Chondrocyte (in vitro differentiated cells): ENCODE measurements at regions not wholly inside any gene's neighbourhood (a gene's known extent, or its start where the extent isn't known, plus 50 kb on each side); places are given as distances from the start of the nearest gene placed in this dataset.
A peak's percentile ranks its signal among the peaks of the same experiment; 100 is the strongest.
"Not testable (repeated sequence)": the region's sequence is repeated elsewhere in the genome, so short reads cannot be mapped to it uniquely, and the experiment has no call there.

Source experiments
- DNase-seq: peaks from one replicate; pipeline ENCODE4 v3.0.0; 2021; ENCODE audit warnings: mixed read lengths, low spot score
- H3K27ac Mint-ChIP-seq: one replicate; pipeline ENCODE4 v1.8.0; 2021; ENCODE audit warnings: mild to moderate bottlenecking, moderate library complexity, mixed read lengths; ENCODE audit not compliant: unreplicated experiment
- H3K27me3 Mint-ChIP-seq: 2 replicates; pipeline ENCODE4 v1.8.0; 2021; ENCODE audit warnings: low read depth, mixed read lengths
- H3K36me3 Mint-ChIP-seq: 2 replicates; pipeline ENCODE4 v1.8.0; 2021; ENCODE audit warnings: low read depth, mixed read lengths
- H3K4me1 Mint-ChIP-seq: 2 replicates; pipeline ENCODE4 v1.8.0; 2021; ENCODE audit warnings: low read depth, mild to moderate bottlenecking, mixed read lengths
- H3K4me3 Mint-ChIP-seq: one replicate; pipeline ENCODE4 v1.8.0; 2021; ENCODE audit warnings: mild to moderate bottlenecking, moderate library complexity, mixed read lengths; ENCODE audit not compliant: unreplicated experiment
- H3K9me3 Mint-ChIP-seq: 2 replicates; pipeline ENCODE4 v1.8.0; 2021; ENCODE audit warnings: low read depth, mixed read lengths
- TF ChIP-seq, protein P1 (sequence below): fragments of 200-600 bp; sonication (generic); IDR thresholded peaks from 2 replicates; pipeline ENCODE4 v1.5.0; 2021; ENCODE audit warnings: antibody characterized with exemption, mild to moderate bottlenecking, moderate library complexity

DNA sequence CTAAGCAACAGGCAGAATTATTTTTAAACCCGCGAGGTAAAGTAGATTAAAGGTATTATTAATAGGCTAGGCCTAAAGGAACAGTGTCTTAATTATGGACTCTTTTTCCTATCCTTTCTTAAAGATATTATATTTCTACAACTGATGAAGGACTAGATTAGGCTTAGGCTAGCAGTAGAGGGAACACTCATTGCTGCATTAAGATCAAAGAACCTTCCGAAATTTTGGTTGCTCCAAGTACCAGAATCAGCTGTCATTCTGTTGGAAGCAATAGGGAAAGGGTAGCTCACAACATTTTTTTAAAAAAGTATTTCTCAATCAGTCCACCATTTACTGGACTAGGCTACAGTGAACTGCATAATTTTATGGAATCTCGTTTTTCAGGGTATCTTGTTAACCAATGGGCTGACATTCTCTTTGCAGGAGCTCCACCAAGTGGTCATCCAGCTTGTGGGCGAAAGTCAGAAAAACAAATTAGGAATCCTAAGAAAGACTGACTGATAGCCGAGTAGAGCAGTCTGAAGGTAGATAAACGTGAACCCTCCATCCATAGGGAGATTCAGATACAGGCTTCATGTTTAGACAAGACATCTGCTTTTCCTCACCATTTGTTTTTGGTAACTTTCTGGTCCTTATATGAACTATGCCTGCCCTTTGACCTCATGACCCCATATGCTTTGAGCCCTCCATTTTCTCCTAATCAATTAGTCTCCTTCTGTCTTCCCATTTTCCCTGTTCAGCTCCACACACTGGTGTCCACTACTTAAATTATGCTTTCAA, 103.6 kb upstream of the CHD1 start:
- Mint-ChIP-seq H3K4me1 (peaks cover 9% of the 10 kb centered on the region), H3K27ac (peak overlapping the region; percentile 15), H3K36me3 (peaks cover 1% of the 10 kb centered on the region), H3K4me3 (no peak overlapping the region), H3K9me3 (no peaks in the 10 kb centered on the region), H3K27me3 (no peaks in the 10 kb centered on the region)
- no peak for DNase-seq
- TF ChIP-seq, protein P1, sequence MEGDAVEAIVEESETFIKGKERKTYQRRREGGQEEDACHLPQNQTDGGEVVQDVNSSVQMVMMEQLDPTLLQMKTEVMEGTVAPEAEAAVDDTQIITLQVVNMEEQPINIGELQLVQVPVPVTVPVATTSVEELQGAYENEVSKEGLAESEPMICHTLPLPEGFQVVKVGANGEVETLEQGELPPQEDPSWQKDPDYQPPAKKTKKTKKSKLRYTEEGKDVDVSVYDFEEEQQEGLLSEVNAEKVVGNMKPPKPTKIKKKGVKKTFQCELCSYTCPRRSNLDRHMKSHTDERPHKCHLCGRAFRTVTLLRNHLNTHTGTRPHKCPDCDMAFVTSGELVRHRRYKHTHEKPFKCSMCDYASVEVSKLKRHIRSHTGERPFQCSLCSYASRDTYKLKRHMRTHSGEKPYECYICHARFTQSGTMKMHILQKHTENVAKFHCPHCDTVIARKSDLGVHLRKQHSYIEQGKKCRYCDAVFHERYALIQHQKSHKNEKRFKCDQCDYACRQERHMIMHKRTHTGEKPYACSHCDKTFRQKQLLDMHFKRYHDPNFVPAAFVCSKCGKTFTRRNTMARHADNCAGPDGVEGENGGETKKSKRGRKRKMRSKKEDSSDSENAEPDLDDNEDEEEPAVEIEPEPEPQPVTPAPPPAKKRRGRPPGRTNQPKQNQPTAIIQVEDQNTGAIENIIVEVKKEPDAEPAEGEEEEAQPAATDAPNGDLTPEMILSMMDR: peak; percentile 92

DNA sequence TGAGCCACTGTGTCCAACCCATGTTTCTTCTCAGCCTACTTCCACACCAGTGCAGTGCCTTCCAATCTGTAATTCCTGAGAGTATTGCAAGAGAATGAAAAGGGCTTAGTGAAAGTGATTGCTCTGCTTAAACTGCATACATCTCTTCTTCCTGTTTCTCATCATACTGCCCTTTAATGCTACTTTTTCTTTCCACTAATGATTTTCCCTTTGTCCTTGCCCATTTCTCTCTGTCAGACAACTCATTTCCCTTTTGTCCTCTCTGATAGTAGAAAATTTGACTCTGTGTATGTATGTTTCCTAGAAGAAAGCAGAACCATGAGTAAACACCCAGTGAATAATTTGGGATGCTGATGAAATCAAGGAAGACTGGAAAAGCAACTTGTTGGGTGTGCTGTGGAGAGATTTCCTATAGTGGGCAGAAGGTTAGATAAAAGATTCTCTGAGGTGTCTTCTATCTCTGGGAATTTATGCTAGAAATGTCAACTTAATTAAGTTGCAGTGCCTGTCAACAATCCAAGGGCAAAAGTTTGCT, 102.2 kb upstream of the CHD1 start:
- Mint-ChIP-seq H3K4me1 (peaks cover 14% of the 10 kb centered on the region), H3K27ac (no peak overlapping the region), H3K27me3 (no peaks in the 10 kb centered on the region), H3K9me3 (no peaks in the 10 kb centered on the region), H3K4me3 (no peak overlapping the region), H3K36me3 (peaks cover 1% of the 10 kb centered on the region)
- no peak for DNase-seq
- TF ChIP-seq, protein P1: no peak

DNA sequence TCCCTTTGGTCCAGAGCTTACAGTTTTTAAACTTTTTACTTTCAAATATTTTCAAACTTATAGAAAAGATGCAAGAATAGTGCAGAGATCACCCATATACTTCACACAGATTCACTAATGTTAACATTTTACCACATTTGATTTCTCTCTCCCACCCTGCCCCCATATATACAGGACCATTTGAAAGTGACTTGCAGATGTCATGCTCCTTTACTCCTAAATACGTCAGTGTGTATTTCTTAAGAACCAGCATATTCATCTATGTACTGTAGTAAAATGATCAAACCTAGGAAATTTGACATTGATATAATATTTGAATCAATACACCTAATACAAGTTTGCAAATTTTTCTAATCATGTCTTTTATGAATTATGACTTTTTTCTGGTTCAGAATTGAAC, 100.4 kb upstream of the CHD1 start:
- Mint-ChIP-seq H3K36me3 (peaks cover 1% of the 10 kb centered on the region), H3K4me3 (no peak overlapping the region), H3K9me3 (no peaks in the 10 kb centered on the region), H3K27ac (no peak overlapping the region), H3K27me3 (no peaks in the 10 kb centered on the region), H3K4me1 (peaks cover 18% of the 10 kb centered on the region)
- TF ChIP-seq, protein P1: no peak
- no peak for DNase-seq

DNA sequence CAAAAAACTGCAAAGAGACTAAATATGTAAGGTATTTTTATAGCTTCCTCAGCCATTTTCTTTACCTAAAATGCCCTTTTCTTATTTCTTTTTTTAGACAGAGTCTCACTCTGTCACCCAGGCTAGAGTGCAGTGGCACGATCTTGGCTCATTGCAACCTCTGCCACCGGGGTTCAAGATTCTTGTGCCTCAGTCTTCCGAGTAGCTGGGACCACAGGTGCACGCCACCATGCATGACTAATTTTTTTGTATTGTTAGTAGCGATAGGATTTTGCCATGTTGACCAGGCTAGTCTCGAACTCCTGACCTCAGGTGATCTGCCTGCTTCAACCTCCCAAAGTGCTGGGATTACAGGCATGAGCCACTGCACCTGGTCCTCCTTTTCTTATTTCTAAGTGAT, 99.4 kb upstream of the CHD1 start:
- H3K4me1 Mint-ChIP-seq: peaks cover 18% of the 10 kb centered on the region
- not testable (repeated sequence) for H3K9me3 Mint-ChIP-seq, H3K36me3 Mint-ChIP-seq, H3K27me3 Mint-ChIP-seq, H3K4me3 Mint-ChIP-seq, DNase-seq, H3K27ac Mint-ChIP-seq

DNA sequence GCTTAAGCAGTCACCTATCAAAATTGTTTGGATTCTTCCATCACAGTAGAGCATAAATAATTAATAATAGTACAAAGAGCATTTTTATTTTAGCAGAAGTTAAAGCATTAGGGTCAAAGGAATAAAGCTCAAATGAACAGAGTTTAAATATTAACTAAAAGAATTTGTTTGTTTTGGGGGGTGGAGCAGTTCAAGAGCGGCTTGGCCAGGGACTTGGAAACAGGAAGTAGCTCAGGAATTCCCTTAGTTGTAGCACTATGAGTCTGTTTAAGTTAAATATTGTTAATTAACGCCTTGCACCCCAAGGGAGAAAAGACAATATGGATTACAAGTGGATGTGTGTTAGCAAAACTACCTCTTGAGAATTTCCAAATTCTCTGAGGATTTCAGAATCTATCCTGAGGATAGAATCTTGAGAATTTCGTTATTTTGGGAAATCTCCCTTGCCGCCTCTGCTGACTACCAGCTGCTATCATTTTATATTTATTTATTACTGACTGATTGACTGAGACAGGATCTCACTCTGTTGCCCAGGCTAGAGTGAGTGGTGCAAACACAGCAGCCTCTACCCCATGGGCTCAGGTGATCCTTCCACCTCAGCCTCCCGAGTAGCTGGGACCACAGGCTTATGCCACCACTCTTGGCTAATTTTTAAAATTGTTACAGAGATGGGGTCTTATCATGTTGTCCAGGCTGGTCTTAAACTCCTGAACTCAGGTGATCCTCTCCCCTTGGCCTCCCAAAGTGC, 96.7 kb upstream of the CHD1 start:
- TF ChIP-seq, protein P1: no peak
- no peak for DNase-seq
- Mint-ChIP-seq H3K4me3 (no peak overlapping the region), H3K27me3 (no peaks in the 10 kb centered on the region), H3K9me3 (no peaks in the 10 kb centered on the region), H3K4me1 (peaks cover 14% of the 10 kb centered on the region), H3K27ac (no peak overlapping the region), H3K36me3 (peaks cover 1% of the 10 kb centered on the region)
